Amniotic stem cell (primary cell): ENCODE measurements at regions not wholly inside any gene's neighbourhood (a gene's known extent, or its start where the extent isn't known, plus 50 kb on each side); places are given as distances from the start of the nearest gene placed in this dataset.
"Not testable (repeated sequence)": the region's sequence is repeated elsewhere in the genome, so short reads cannot be mapped to it uniquely, and the experiment has no call there.

Experiments
- DNase-seq: peaks from one replicate; lab custom pipeline; 2025; lab: John Stamatoyannopoulos, UW

- no peak for DNase-seq
Observed at GRCh38 chr21:17146426-17146825, 366.4 kb upstream of the CXADR start.

GRCh38 chr21:17159697-17160096 is 353.1 kb upstream of the CXADR start:
- no peak for DNase-seq

- no peak for DNase-seq
Observed at GRCh38 chr21:17185674-17186073, 327.2 kb upstream of the CXADR start.

GRCh38 chr21:17189963-17190362 is 322.9 kb upstream of the CXADR start:
- DNase-seq: no peak

GRCh38 chr21:17191346-17191993 is 321.4 kb upstream of the CXADR start:
- DNase-seq: no peak

GRCh38 chr21:17195351-17195750 is 317.5 kb upstream of the CXADR start:
- no peak for DNase-seq

- no peak for DNase-seq
Observed at GRCh38 chr21:17195976-17196375, 316.9 kb upstream of the CXADR start.

- no peak for DNase-seq
Observed at GRCh38 chr21:17196623-17197022, 316.2 kb upstream of the CXADR start.

GRCh38 chr21:17197996-17198395 is 314.8 kb upstream of the CXADR start:
- DNase-seq: no peak

GRCh38 chr21:17200250-17200649 is 312.6 kb upstream of the CXADR start:
- DNase-seq: no peak

- DNase-seq: no peak
Observed at GRCh38 chr21:17201741-17202260, 311.0 kb upstream of the CXADR start.

- DNase-seq: no peak
Observed at GRCh38 chr21:17214801-17215200, 298.0 kb upstream of the CXADR start.

GRCh38 chr21:17219050-17219449 is 293.8 kb upstream of the CXADR start:
- DNase-seq: not testable (repeated sequence)

GRCh38 chr21:17231124-17231523 is 281.7 kb upstream of the CXADR start:
- DNase-seq: no peak

- DNase-seq: no peak
Observed at GRCh38 chr21:17231771-17232170, 281.1 kb upstream of the CXADR start.

- no peak for DNase-seq
Observed at GRCh38 chr21:17238468-17238867, 274.4 kb upstream of the CXADR start.

GRCh38 chr21:17250778-17251241 is 262.0 kb upstream of the CXADR start:
- DNase-seq: no peak

GRCh38 chr21:17257784-17258183 is 255.1 kb upstream of the CXADR start:
- no peak for DNase-seq

- DNase-seq: no peak
Observed at GRCh38 chr21:17264182-17264581, 248.7 kb upstream of the CXADR start.

GRCh38 chr21:17269760-17270159 is 243.1 kb upstream of the CXADR start:
- DNase-seq: no peak

- DNase-seq: no peak
Observed at GRCh38 chr21:17270229-17270628, 242.6 kb upstream of the CXADR start.

- DNase-seq: no peak
Observed at GRCh38 chr21:17279663-17280062, 233.2 kb upstream of the CXADR start.

- DNase-seq: not testable (repeated sequence)
Observed at GRCh38 chr21:17293016-17293562, 219.8 kb upstream of the CXADR start.

GRCh38 chr21:17295997-17296396 is 216.8 kb upstream of the CXADR start:
- no peak for DNase-seq
